ENCODE measurements at regions not wholly inside any gene's neighbourhood (a gene's known extent, or its start where the extent isn't known, plus 50 kb on each side); places are given as distances from the start of the nearest gene placed in this dataset.
"Not testable (repeated sequence)": the region's sequence is repeated elsewhere in the genome, so short reads cannot be mapped to it uniquely, and the experiment has no call there.

- no peak for DNase-seq
- ATAC-seq: no peak
- Histone ChIP-seq H3K27ac (no peak overlapping the region), H3K4me3 (no peak overlapping the region), H3K4me1 (no peaks in the 10 kb centered on the region), H3K36me3 (no peaks in the 10 kb centered on the region), H3K9me3 (no peaks in the 10 kb centered on the region), H3K27me3 (no peaks in the 10 kb centered on the region)
- 41% methylated on average over 2 of the region's 2 CpGs for WGBS (ENCODE audit: insufficient coverage, low coverage, low lambda C conversion rate, missing lambda C conversion rate)
- no peak for TF ChIP-seq POLR2A (IDR thresholded peaks at IDR 0.05)
- TF ChIP-seq CTCF (IDR thresholded peaks at IDR 0.05): no peak
- intact Hi-C loops (cut with DNase I): no loop called here
These were observed 521.2 kb downstream of the CHSY3 start for GRCh38 chr5:130425424-130425823.

GRCh38 chr5:130424341-130424740 lies 520.1 kb downstream of the CHSY3 start:
- no peak overlapping the region for H3K27ac ChIP-seq
- H3K4me3 ChIP-seq: no peak overlapping the region
- H3K36me3 ChIP-seq: no peaks in the 10 kb centered on the region
- TF ChIP-seq CTCF (IDR thresholded peaks at IDR 0.05) (no peak), POLR2A (IDR thresholded peaks at IDR 0.05) (no peak)
- H3K27me3 ChIP-seq: no peaks in the 10 kb centered on the region
- intact Hi-C loops (cut with DNase I): no loop called here
- 6% methylated on average over 2 of the region's 2 CpGs for WGBS (ENCODE audit: insufficient coverage, low coverage, low lambda C conversion rate, missing lambda C conversion rate)
- ATAC-seq: no peak
- DNase-seq: no peak
- H3K9me3 ChIP-seq: no peaks in the 10 kb centered on the region
- H3K4me1 ChIP-seq: no peaks in the 10 kb centered on the region

GRCh38 chr5:130402906-130403305 lies 498.6 kb downstream of the CHSY3 start:
- no peak for ATAC-seq
- Histone ChIP-seq H3K36me3 (no peaks in the 10 kb centered on the region), H3K4me3 (no peak overlapping the region), H3K27me3 (no peaks in the 10 kb centered on the region), H3K4me1 (no peaks in the 10 kb centered on the region), H3K9me3 (no peaks in the 10 kb centered on the region), H3K27ac (no peak overlapping the region)
- intact Hi-C loops (cut with DNase I): no loop called here
- 33% methylated on average over 7 of the region's 7 CpGs for WGBS (ENCODE audit: insufficient coverage, low coverage, low lambda C conversion rate, missing lambda C conversion rate)
- no peak for DNase-seq
- no peak for TF ChIP-seq POLR2A (IDR thresholded peaks at IDR 0.05)
- TF ChIP-seq CTCF (IDR thresholded peaks at IDR 0.05): no peak

GRCh38 chr5:130400091-130400490 lies 495.8 kb downstream of the CHSY3 start:
- intact Hi-C loops (cut with DNase I): no loop called here
- H3K27ac ChIP-seq: no peak overlapping the region
- no peaks in the 10 kb centered on the region for H3K36me3 ChIP-seq
- ATAC-seq (no peak), DNase-seq (no peak)
- H3K9me3 ChIP-seq: no peaks in the 10 kb centered on the region
- no peaks in the 10 kb centered on the region for H3K27me3 ChIP-seq
- H3K4me1 ChIP-seq: no peaks in the 10 kb centered on the region
- H3K4me3 ChIP-seq: no peak overlapping the region
- TF ChIP-seq CTCF (IDR thresholded peaks at IDR 0.05): no peak
- no peak for TF ChIP-seq POLR2A (IDR thresholded peaks at IDR 0.05)

GRCh38 chr5:130398825-130399224 lies 494.6 kb downstream of the CHSY3 start:
- DNase-seq (no peak), ATAC-seq (no peak)
- Histone ChIP-seq H3K9me3 (no peaks in the 10 kb centered on the region), H3K4me3 (no peak overlapping the region), H3K27me3 (no peaks in the 10 kb centered on the region), H3K36me3 (no peaks in the 10 kb centered on the region), H3K27ac (no peak overlapping the region), H3K4me1 (no peaks in the 10 kb centered on the region)
- 46% methylated on average over 4 of the region's 4 CpGs for WGBS (ENCODE audit: insufficient coverage, low coverage, low lambda C conversion rate, missing lambda C conversion rate)
- TF ChIP-seq POLR2A (IDR thresholded peaks at IDR 0.05) (no peak), CTCF (IDR thresholded peaks at IDR 0.05) (no peak)
- intact Hi-C loops (cut with DNase I): no loop called here

GRCh38 chr5:130397727-130398126 lies 493.5 kb downstream of the CHSY3 start:
- WGBS (ENCODE audit: insufficient coverage, low coverage, low lambda C conversion rate, missing lambda C conversion rate): 58% methylated on average over 1 of the region's 1 CpG
- H3K36me3 ChIP-seq; H3K27me3 ChIP-seq; H3K4me3 ChIP-seq; ATAC-seq; H3K4me1 ChIP-seq; H3K27ac ChIP-seq; intact Hi-C loops (cut with DNase I); H3K9me3 ChIP-seq; DNase-seq: not testable (repeated sequence)

Data from right lobe of liver (tissue), 6 donors.